HepG2 (cell line): ENCODE measurements at regions not wholly inside any gene's neighbourhood (a gene's known extent, or its start where the extent isn't known, plus 50 kb on each side); places are given as distances from the start of the nearest gene placed in this dataset.

ENCODE experiments used
- ATAC-seq: fragments of 200-7000 bp; cut with Tn5 transposase; 3 replicates; pipeline ENCODE4 v1.9.1; 2020; ENCODE audit warnings: mild to moderate bottlenecking, moderate library complexity
- BruUV-seq: library from RNA; stranded (reverse); fragments of 400-500 nt; replicated peaks from 2 replicates; lab custom pipeline; 2021; lab: Mats Ljungman, UMichigan
- CTCF ChIA-PET: fragments of 300-600 bp; formaldehyde crosslinking; extraction: SDS; loops from one replicate; lab custom pipeline; 2021; ENCODE audit warnings: low total read pairs, inconsistent platforms, low intra/inter-chr PET ratio; lab: Yijun Ruan, JAX
- POLR2A ChIA-PET: fragments of 350-600 bp; sonication (Branson Sonifier 250); formaldehyde crosslinking; loops from one replicate; lab custom pipeline; 2020; ENCODE audit warnings: antibody characterized with exemption, inconsistent platforms; lab: Yijun Ruan, JAX
- DNase-seq: peaks from one replicate; pipeline ENCODE4 v3.0.0-alpha.2; 2015; ENCODE audit warnings: low spot score
- FAIRE-seq: peaks from 3 replicates; lab custom pipeline; 2011; peaks lifted over from hg19 to GRCh38; lab: Jason Lieb, UNC
- H2AFZ ChIP-seq: one replicate; pipeline ENCODE4 v1.6.1; 2011; ENCODE audit warnings: low read length, inconsistent platforms
- H3K27ac ChIP-seq: fragments of 300-600 bp; 3 replicates; pipeline ENCODE4 v1.8.0; 2011; ENCODE audit warnings: mixed run types, mild to moderate bottlenecking, mixed read lengths, low read length, inconsistent platforms; ENCODE audit not compliant: insufficient read depth; ENCODE audit errors: extremely low read length
- H3K27me3 ChIP-seq, 2 experiments: fragments of 200-600 bp in 1 of 2; 2 replicates in 1 of 2; 3 replicates in 1 of 2; pipeline versions ENCODE4 v1.6.0 to v1.8.0; 2011; ENCODE audit warnings: low read length in 2 of 2, mild to moderate bottlenecking in 2 of 2, moderate library complexity in 2 of 2, inconsistent platforms in 1 of 2; ENCODE audit not compliant: insufficient read depth in 2 of 2, control insufficient read depth in 1 of 2
- H3K36me3 ChIP-seq, 2 experiments: fragments of 200-600 bp in 1 of 2; replicated peaks in 1 of 2; 2 replicates in 1 of 2; 3 replicates in 1 of 2; pipeline versions ENCODE4 v1.5.1 to v1.8.0; 2011; ENCODE audit warnings: low read length in 2 of 2, inconsistent platforms in 1 of 2; ENCODE audit not compliant: insufficient read depth in 2 of 2, control insufficient read depth in 1 of 2
- H3K4me1 ChIP-seq: 2 replicates; pipeline ENCODE4 v1.5.1; 2012; ENCODE audit warnings: low read length, inconsistent platforms; ENCODE audit not compliant: insufficient read depth
- H3K4me2 ChIP-seq: 2 replicates; pipeline ENCODE4 v1.6.0; 2011; ENCODE audit warnings: low read depth, low read length, inconsistent platforms
- H3K4me3 ChIP-seq, 3 experiments: fragments of 200-600 bp in 1 of 3; sonication (generic), shearing (Covaris generic) in 1 of 3; replicated peaks in 1 of 3; 2 replicates each; pipeline ENCODE4 v1.5.1; 2011 to 2016; ENCODE audit warnings: low read length in 3 of 3, inconsistent platforms in 2 of 3, low read depth in 2 of 3, mild to moderate bottlenecking in 2 of 3, control low read depth in 1 of 3, mixed read lengths in 1 of 3; ENCODE audit not compliant: insufficient read depth in 1 of 3
- H3K79me2 ChIP-seq: one replicate; pipeline ENCODE4 v1.6.1; 2011; ENCODE audit warnings: low read length, inconsistent platforms; ENCODE audit not compliant: insufficient read depth
- H3K9ac ChIP-seq: 2 replicates; pipeline ENCODE4 v1.6.0; 2011; ENCODE audit warnings: mild to moderate bottlenecking, low read depth, low read length, inconsistent platforms; ENCODE audit not compliant: insufficient read depth
- H3K9me3 ChIP-seq: 2 replicates; pipeline ENCODE4 v1.5.1; 2012; ENCODE audit warnings: mild to moderate bottlenecking, low read length
- H4K20me1 ChIP-seq: 2 replicates; pipeline ENCODE4 v1.6.0; 2011; ENCODE audit warnings: inconsistent platforms, mild to moderate bottlenecking, low read length, moderate library complexity; ENCODE audit not compliant: insufficient read depth
- CREBL2 ChIP-seq: sonication (generic); formaldehyde crosslinking; IDR thresholded peaks from 2 replicates; pipeline ENCODE4 v1.8.1; 2023; ENCODE audit warnings: missing genetic modification reagents, mild to moderate bottlenecking, borderline replicate concordance
- DDIT3 ChIP-seq: sonication (generic); formaldehyde crosslinking; IDR thresholded peaks from 2 replicates; pipeline ENCODE4 v1.4.0; 2020; ENCODE audit warnings: mild to moderate bottlenecking, missing genetic modification reagents
- MXD4 ChIP-seq: IDR thresholded peaks from 2 replicates; pipeline ENCODE4 v1.6.1; 2016; ENCODE audit warnings: mild to moderate bottlenecking, missing biosample characterization, missing genetic modification reagents
- SPEN ChIP-seq: sonication (generic); formaldehyde crosslinking; IDR thresholded peaks from 2 replicates; pipeline ENCODE4 v1.5.1; 2020; ENCODE audit warnings: low read depth, mild to moderate bottlenecking, missing genetic modification reagents
- TIGD3 ChIP-seq: sonication (generic); formaldehyde crosslinking; IDR thresholded peaks from 2 replicates; pipeline ENCODE4 v1.5.1; 2020; ENCODE audit warnings: mild to moderate bottlenecking, missing genetic modification reagents, borderline replicate concordance
- WIZ ChIP-seq: sonication (generic); formaldehyde crosslinking; IDR thresholded peaks from 2 replicates; pipeline ENCODE4 v1.5.1; 2020; ENCODE audit warnings: mild to moderate bottlenecking, missing genetic modification reagents
- ZBTB2 ChIP-seq: sonication (generic); formaldehyde crosslinking; IDR thresholded peaks from 2 replicates; pipeline ENCODE4 v1.8.0; 2022; ENCODE audit warnings: low read depth, missing genetic modification reagents
- ZNF230 ChIP-seq: sonication (generic); formaldehyde crosslinking; IDR thresholded peaks from 2 replicates; pipeline ENCODE4 v1.4.0; 2020; ENCODE audit warnings: mild to moderate bottlenecking, missing genetic modification reagents
- ZNF280B ChIP-seq: sonication (generic); formaldehyde crosslinking; IDR thresholded peaks from 2 replicates; pipeline ENCODE4 v1.5.0; 2020; ENCODE audit warnings: missing genetic modification reagents, mild to moderate bottlenecking, borderline replicate concordance
- ZNF747 ChIP-seq: sonication (generic); formaldehyde crosslinking; IDR thresholded peaks from 2 replicates; pipeline ENCODE4 v1.8.1; 2023; ENCODE audit warnings: missing genetic modification reagents, mild to moderate bottlenecking, borderline replicate concordance
- ZNF780A ChIP-seq: sonication (generic); formaldehyde crosslinking; IDR thresholded peaks from 2 replicates; pipeline ENCODE4 v1.8.0; 2022; ENCODE audit warnings: mild to moderate bottlenecking, missing genetic modification reagents, moderate library complexity
- WGBS: methylation state at CpG from one replicate; pipeline ENCODE4 v1.1.6; 2017; ENCODE audit warnings: low lambda C conversion rate; 5-methylcytosine and 5-hydroxymethylcytosine counted together
- in situ Hi-C: cut with HindIII; loops from 2 replicates; pipeline ENCODE4 v1.10.0; 2017; ENCODE audit warnings: low pct_unique_long_range_greater_than_20kb; ENCODE audit not compliant: extremely low pct_ligation_motif_present
- intact Hi-C: fragments of 100-400 bp; cut with micrococcal nuclease; formaldehyde crosslinking; loops from one replicate; pipeline ENCODE4 v1.10.0; 2022; ENCODE audit not compliant: unreplicated experiment

- no peak for ATAC-seq
- H3K4me3 ChIP-seq = no peak overlapping the region
These were observed 232.3 kb downstream of the HAUS1 start for GRCh38 chr18:46336278-46337111.

GRCh38 chr18:46337271-46337670 is 233.1 kb downstream of the HAUS1 start:
- Histone ChIP-seq H2AFZ (no peak overlapping the region), H3K27me3 (peaks cover 5 to 73% of the 10 kb centered on the region in 2 experiments), H3K79me2 (no peaks in the 10 kb centered on the region), H3K4me2 (no peak overlapping the region), H3K4me3 (no peak overlapping the region), H3K9ac (no peak overlapping the region), H3K9me3 (no peaks in the 10 kb centered on the region), H4K20me1 (no peaks in the 10 kb centered on the region), H3K36me3 (no peaks in the 10 kb centered on the region), H3K27ac (no peak overlapping the region), H3K4me1 (no peaks in the 10 kb centered on the region)
- WGBS = 26% methylated on average over 10 of the region's 10 CpGs
- DNase-seq (no peak), FAIRE-seq (no peak), ATAC-seq (no peak)
- ChIA-PET POLR2A (no interaction called here), CTCF (no interaction called here)
- in situ Hi-C loops = no loop called here
- no TSS peak for BruUV-seq
- intact Hi-C loops = no loop called here
- no peak for TF ChIP-seq ZNF280B (CRISPR knock-in tag)
- no peak for TF ChIP-seq ZNF230
- TF ChIP-seq WIZ (CRISPR knock-in tag) = no peak
- no peak for TF ChIP-seq ZBTB2 (CRISPR knock-in tag)
- TF ChIP-seq DDIT3 = no peak
- TF ChIP-seq ZNF780A (CRISPR knock-in tag) = no peak

More at GRCh38 chr18:46336278-46337111, 232.3 kb downstream of the HAUS1 start:
- Histone ChIP-seq H3K4me1 (0 out of 2 replicates have a peak, but pooled peaks cover under 1% of the 10 kb centered on the region), H3K27me3 (peaks cover 5 to 66% of the 10 kb centered on the region in 2 experiments), H3K79me2 (no peaks in the 10 kb centered on the region), H3K9me3 (no peaks in the 10 kb centered on the region), H3K9ac (no peak overlapping the region), H3K36me3 (no peaks in the 10 kb centered on the region), H3K4me2 (no peak overlapping the region), H2AFZ (no peak overlapping the region), H3K27ac (no peak overlapping the region), H4K20me1 (no peaks in the 10 kb centered on the region)
- no peak for TF ChIP-seq ZNF747 (CRISPR knock-in tag)
- TF ChIP-seq MXD4 (CRISPR knock-in tag) = no peak
- TF ChIP-seq CREBL2 = no peak
- no peak for TF ChIP-seq SPEN (CRISPR knock-in tag)
- TF ChIP-seq TIGD3 (CRISPR knock-in tag) = no peak
- FAIRE-seq = no peak
- intact Hi-C loops = no loop called here
- ChIA-PET CTCF (no interaction called here), POLR2A (no interaction called here)
- 15% methylated on average over 8 of the region's 8 CpGs for WGBS
- no peak for DNase-seq
- no TSS peak for BruUV-seq
- in situ Hi-C loops = no loop called here
